ENCODE measurements at regions not wholly inside any gene's neighbourhood (a gene's known extent, or its start where the extent isn't known, plus 50 kb on each side); places are given as distances from the start of the nearest gene placed in this dataset.

GRCh38 chr21:17003763-17004373 lies 509.0 kb upstream of the CXADR start:
- TF ChIP-seq, protein P1, sequence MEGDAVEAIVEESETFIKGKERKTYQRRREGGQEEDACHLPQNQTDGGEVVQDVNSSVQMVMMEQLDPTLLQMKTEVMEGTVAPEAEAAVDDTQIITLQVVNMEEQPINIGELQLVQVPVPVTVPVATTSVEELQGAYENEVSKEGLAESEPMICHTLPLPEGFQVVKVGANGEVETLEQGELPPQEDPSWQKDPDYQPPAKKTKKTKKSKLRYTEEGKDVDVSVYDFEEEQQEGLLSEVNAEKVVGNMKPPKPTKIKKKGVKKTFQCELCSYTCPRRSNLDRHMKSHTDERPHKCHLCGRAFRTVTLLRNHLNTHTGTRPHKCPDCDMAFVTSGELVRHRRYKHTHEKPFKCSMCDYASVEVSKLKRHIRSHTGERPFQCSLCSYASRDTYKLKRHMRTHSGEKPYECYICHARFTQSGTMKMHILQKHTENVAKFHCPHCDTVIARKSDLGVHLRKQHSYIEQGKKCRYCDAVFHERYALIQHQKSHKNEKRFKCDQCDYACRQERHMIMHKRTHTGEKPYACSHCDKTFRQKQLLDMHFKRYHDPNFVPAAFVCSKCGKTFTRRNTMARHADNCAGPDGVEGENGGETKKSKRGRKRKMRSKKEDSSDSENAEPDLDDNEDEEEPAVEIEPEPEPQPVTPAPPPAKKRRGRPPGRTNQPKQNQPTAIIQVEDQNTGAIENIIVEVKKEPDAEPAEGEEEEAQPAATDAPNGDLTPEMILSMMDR (IDR thresholded peaks at IDR 0.05; ENCODE audit: control extremely low read depth, extremely low read depth): no peak
- H3K36me3 ChIP-seq (ENCODE audit: control insufficient read depth in 4 of 4, insufficient read depth in 4 of 4, low read length in 4 of 4): no peaks in the 10 kb centered on the region
- 7 to 41% methylated on average over 3 of the region's 3 CpGs for WGBS, 2 donors
- no peaks in the 10 kb centered on the region for H3K9me3 ChIP-seq (ENCODE audit: control insufficient read depth in 4 of 4, insufficient read depth in 3 of 4, low read length in 3 of 4)
- H3K27me3 ChIP-seq (ENCODE audit: control insufficient read depth in 3 of 3, insufficient read depth in 3 of 3, low read length in 2 of 3): no peaks in the 10 kb centered on the region
- H3K4me1 ChIP-seq (ENCODE audit: control insufficient read depth in 5 of 5, insufficient read depth in 5 of 5, low read length in 5 of 5): peaks cover 0 to 4% (median 0%) of the 10 kb centered on the region in 5 donors
- ATAC-seq (ENCODE audit: insufficient read depth, low FRiP score) (no peak), DNase-seq (peak in 2 of 3 donors; percentile 15 to 40)
- no peak overlapping the region for H3K27ac ChIP-seq (ENCODE audit: low read depth in 1 of 2, low read length in 1 of 2)
- H3K9ac ChIP-seq (ENCODE audit: insufficient read depth in 1 of 2, low read length in 2 of 2): peak overlapping the region in 1 of 2 donors; percentile 38
- H3K4me3 ChIP-seq: no peak overlapping the region

DNA sequence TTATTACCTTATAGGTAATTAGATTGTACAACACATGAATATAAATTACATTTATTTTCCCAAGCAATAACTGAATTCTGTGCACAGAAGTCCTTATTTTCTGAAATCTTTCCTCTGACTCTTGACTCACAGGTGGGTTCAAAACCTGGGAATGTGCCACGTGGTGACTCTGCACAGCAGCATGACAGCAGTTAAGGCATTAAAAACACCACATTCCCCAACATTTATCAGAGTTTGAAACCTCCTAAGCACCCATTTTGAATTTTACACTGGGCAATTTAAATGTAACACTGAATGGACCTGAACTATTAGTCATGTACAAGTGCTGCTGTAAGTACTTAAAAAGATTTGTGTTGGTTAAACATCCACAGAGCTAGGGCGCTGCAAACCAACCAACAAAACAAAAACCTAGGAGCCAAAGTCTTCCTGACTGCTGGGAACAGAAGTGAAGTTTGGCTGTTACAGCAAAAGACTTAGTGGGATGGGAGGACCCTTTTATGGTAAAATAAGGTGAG lies 480.6 kb upstream of the CXADR start:
- Histone ChIP-seq H3K36me3 (ENCODE audit: control insufficient read depth in 4 of 4, insufficient read depth in 4 of 4, low read length in 4 of 4) (no peaks in the 10 kb centered on the region), H3K27me3 (ENCODE audit: control insufficient read depth in 3 of 3, insufficient read depth in 3 of 3, low read length in 2 of 3) (no peaks in the 10 kb centered on the region), H3K27ac (ENCODE audit: low read depth in 1 of 2, low read length in 1 of 2) (no peak overlapping the region), H3K9ac (ENCODE audit: insufficient read depth in 1 of 2, low read length in 2 of 2) (no peak overlapping the region), H3K9me3 (ENCODE audit: control insufficient read depth in 4 of 4, insufficient read depth in 3 of 4, low read length in 3 of 4) (peaks cover 0 to 6% (median 1%) of the 10 kb centered on the region in 4 donors), H3K4me3 (no peak overlapping the region), H3K4me1 (ENCODE audit: control insufficient read depth in 5 of 5, insufficient read depth in 5 of 5, low read length in 5 of 5) (no peaks in the 10 kb centered on the region)
- DNase-seq (no peak), ATAC-seq (ENCODE audit: insufficient read depth, low FRiP score) (no peak)
- TF ChIP-seq, protein P1 (IDR thresholded peaks at IDR 0.05; ENCODE audit: control extremely low read depth, extremely low read depth): no peak
- 55 to 73% methylated on average over 2 of the region's 2 CpGs for WGBS, 2 donors

DNA sequence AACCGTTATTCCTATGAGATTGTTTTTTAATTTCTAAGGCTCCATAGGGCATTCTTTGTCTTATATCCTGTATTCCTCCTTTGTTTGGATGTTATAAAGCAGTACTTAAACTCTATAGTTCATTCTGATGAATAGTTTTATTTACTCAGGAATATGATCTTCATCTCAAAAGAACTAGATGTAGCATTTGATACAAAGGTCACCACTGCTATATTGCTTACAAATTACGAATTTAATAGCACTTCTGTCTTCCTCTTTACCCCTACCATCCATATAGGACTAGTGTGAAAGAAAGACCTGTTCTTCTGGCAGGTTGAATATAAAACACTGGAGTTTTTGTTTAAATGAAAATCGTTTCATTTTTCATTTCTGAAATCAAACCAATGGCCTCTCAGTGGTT lies 468.1 kb upstream of the CXADR start:
- H3K27ac ChIP-seq (ENCODE audit: low read depth in 1 of 2, low read length in 1 of 2): no peak overlapping the region
- ATAC-seq (ENCODE audit: insufficient read depth, low FRiP score) (no peak), DNase-seq (no peak)
- no peaks in the 10 kb centered on the region for H3K9me3 ChIP-seq (ENCODE audit: control insufficient read depth in 4 of 4, insufficient read depth in 3 of 4, low read length in 3 of 4)
- H3K36me3 ChIP-seq (ENCODE audit: control insufficient read depth in 4 of 4, insufficient read depth in 4 of 4, low read length in 4 of 4): no peaks in the 10 kb centered on the region
- no peak overlapping the region for H3K4me3 ChIP-seq
- TF ChIP-seq, protein P1 (IDR thresholded peaks at IDR 0.05; ENCODE audit: control extremely low read depth, extremely low read depth): no peak
- 72 to 78% methylated on average over 3 of the region's 3 CpGs for WGBS, 2 donors
- H3K9ac ChIP-seq (ENCODE audit: insufficient read depth in 1 of 2, low read length in 2 of 2): no peak overlapping the region
- no peaks in the 10 kb centered on the region for H3K27me3 ChIP-seq (ENCODE audit: control insufficient read depth in 3 of 3, insufficient read depth in 3 of 3, low read length in 2 of 3)
- peaks cover 0 to 2% (median 0%) of the 10 kb centered on the region in 5 donors for H3K4me1 ChIP-seq (ENCODE audit: control insufficient read depth in 5 of 5, insufficient read depth in 5 of 5, low read length in 5 of 5)

Measured in lung (tissue), 11 donors.